Transverse colon (tissue), 3 donors: ENCODE measurements at regions not wholly inside any gene's neighbourhood (a gene's known extent, or its start where the extent isn't known, plus 50 kb on each side); places are given as distances from the start of the nearest gene placed in this dataset.

Experiments
- POLR2A ChIP-seq: fragments of 450-650 bp; IDR thresholded peaks from one replicate; pipeline ENCODE4 v1.6.1; 2016; ENCODE audit warnings: antibody characterized with exemption, mild to moderate bottlenecking, moderate library complexity
- TF ChIP-seq, protein P1 (sequence below), 5 experiments: fragments of 200-600 bp in 3 of 5; fragments of 450-650 bp in 2 of 5; sonication (generic) in 3 of 5; IDR thresholded peaks; 1 replicate in 2 of 5; 2 replicates in 3 of 5; pipeline ENCODE4 v1.5.1; 2016 to 2017; ENCODE audit warnings: antibody characterized with exemption in 5 of 5, inconsistent platforms in 3 of 5, mild to moderate bottlenecking in 2 of 5, moderate library complexity in 1 of 5

DNA sequence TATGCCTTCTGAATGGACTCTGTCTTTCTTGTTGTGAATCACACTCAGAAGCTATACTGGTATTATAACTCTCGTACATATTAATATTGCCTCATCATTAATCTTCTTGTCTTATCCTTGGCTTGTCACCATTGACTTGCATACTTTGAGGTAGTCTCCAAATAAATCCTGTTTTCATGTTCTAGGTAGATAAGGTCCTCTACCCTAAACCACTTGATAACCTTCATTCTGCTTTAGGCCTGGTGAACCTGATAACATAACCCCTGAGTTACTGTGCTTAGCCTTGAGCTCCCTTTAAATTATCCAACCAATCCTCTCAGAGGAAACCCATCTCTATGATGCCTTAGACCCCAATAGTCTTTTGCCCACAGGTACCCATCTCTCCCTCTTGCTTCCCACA, 1162.3 kb downstream of the SLITRK1 start:
- TF ChIP-seq POLR2A: no peak
- TF ChIP-seq, protein P1, sequence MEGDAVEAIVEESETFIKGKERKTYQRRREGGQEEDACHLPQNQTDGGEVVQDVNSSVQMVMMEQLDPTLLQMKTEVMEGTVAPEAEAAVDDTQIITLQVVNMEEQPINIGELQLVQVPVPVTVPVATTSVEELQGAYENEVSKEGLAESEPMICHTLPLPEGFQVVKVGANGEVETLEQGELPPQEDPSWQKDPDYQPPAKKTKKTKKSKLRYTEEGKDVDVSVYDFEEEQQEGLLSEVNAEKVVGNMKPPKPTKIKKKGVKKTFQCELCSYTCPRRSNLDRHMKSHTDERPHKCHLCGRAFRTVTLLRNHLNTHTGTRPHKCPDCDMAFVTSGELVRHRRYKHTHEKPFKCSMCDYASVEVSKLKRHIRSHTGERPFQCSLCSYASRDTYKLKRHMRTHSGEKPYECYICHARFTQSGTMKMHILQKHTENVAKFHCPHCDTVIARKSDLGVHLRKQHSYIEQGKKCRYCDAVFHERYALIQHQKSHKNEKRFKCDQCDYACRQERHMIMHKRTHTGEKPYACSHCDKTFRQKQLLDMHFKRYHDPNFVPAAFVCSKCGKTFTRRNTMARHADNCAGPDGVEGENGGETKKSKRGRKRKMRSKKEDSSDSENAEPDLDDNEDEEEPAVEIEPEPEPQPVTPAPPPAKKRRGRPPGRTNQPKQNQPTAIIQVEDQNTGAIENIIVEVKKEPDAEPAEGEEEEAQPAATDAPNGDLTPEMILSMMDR (IDR thresholded peaks at IDR 0.05): no peak
